ENCODE measurements at regions not wholly inside any gene's neighbourhood (a gene's known extent, or its start where the extent isn't known, plus 50 kb on each side); places are given as distances from the start of the nearest gene placed in this dataset.

- Histone ChIP-seq H3K4me2 (ENCODE audit: insufficient read depth, insufficient read length, low read length) (no peak overlapping the region), H3K79me2 (ENCODE audit: insufficient read depth, low read length) (no peaks in the 10 kb centered on the region), H4K5ac (ENCODE audit: insufficient read length, low read depth, low read length) (no peak overlapping the region), H3K23me2 (ENCODE audit: insufficient read length, low read depth, low read length, poor library complexity, severe bottlenecking) (no peaks in the 10 kb centered on the region), H4K91ac (ENCODE audit: insufficient read length, low read depth, low read length) (no peak overlapping the region), H2BK120ac (ENCODE audit: low read depth, low read length, poor library complexity, severe bottlenecking) (no peak overlapping the region), H3K18ac (ENCODE audit: insufficient read length, low read depth, low read length) (no peak overlapping the region), H3K23ac (ENCODE audit: insufficient read length, low read depth, low read length) (no peak overlapping the region), H2BK20ac (ENCODE audit: low read depth, low read length, poor library complexity, severe bottlenecking) (no peak overlapping the region), H2AK5ac (ENCODE audit: insufficient read length, low read length) (no peak overlapping the region), H3K27ac (ENCODE audit: insufficient read length, low read depth, low read length) (no peak overlapping the region), H3K56ac (ENCODE audit: insufficient read length, low read depth, low read length) (no peak overlapping the region), H4K20me1 (ENCODE audit: control insufficient read depth, insufficient read depth, insufficient read length) (no peaks in the 10 kb centered on the region), H2BK15ac (ENCODE audit: low read depth, low read length) (no peak overlapping the region), H3K4me1 (ENCODE audit: insufficient read depth, low read length) (no peaks in the 10 kb centered on the region), H3K9ac (ENCODE audit: extremely low read depth, insufficient read length, low read length) (no peak overlapping the region), H3K79me1 (ENCODE audit: insufficient read depth, low read depth, low read length, poor library complexity, severe bottlenecking) (no peaks in the 10 kb centered on the region), H3K14ac (ENCODE audit: insufficient read depth, low read length) (no peak overlapping the region), H2BK5ac (ENCODE audit: insufficient read length, low read length) (no peak overlapping the region), H3K27me3 (ENCODE audit: insufficient read depth, low read length) (no peaks in the 10 kb centered on the region), H3K9me3 (ENCODE audit: control insufficient read depth, low read depth, low read length) (no peaks in the 10 kb centered on the region), H2AFZ (ENCODE audit: low read length) (no peak overlapping the region), H2BK12ac (ENCODE audit: insufficient read length, low read depth, low read length) (no peak overlapping the region), H3K4ac (ENCODE audit: low read depth, low read length) (no peak overlapping the region), H3T11ph (ENCODE audit: low read length) (no peak overlapping the region), H4K8ac (replicated peaks; ENCODE audit: insufficient read length, low read depth, low read length) (no peak overlapping the region)
- H3K9me3 Mint-ChIP-seq, result no peaks in the 10 kb centered on the region; a peak in 1 of 5 replicates
- H3K27ac Mint-ChIP-seq, result peak overlapping the region in 1 of 3 experiments; percentile 77; a peak in 1 of 7 replicates
- no CpG with 5 or more reads among the region's 3 CpGs for WGBS (ENCODE audit: extremely low coverage, insufficient read length, low lambda C conversion rate)
- DNase-seq, result no peak
- no peaks in the 10 kb centered on the region for H3K36me3 Mint-ChIP-seq (ENCODE audit: insufficient read depth in 1 of 3, low read depth in 3 of 3)
- TF ChIP-seq CTCF (conservative IDR thresholded peaks at IDR 0.05), result no peak
- H3K4me3 Mint-ChIP-seq, result no peak overlapping the region
- peaks cover 8 to 14% of the 10 kb centered on the region in 2 experiments for H3K4me1 Mint-ChIP-seq
- no peaks in the 10 kb centered on the region for H3K27me3 Mint-ChIP-seq (ENCODE audit: low read depth)
These were observed 68.4 kb upstream of the EEF1E1 start for GRCh38 chr6:8170754-8171153.

All from H9 (cell line).